CD4-positive, CD25-positive, alpha-beta regulatory T cell (primary cell): ENCODE measurements at regions not wholly inside any gene's neighbourhood (a gene's known extent, or its start where the extent isn't known, plus 50 kb on each side); places are given as distances from the start of the nearest gene placed in this dataset.
"Not testable (repeated sequence)": the region's sequence is repeated elsewhere in the genome, so short reads cannot be mapped to it uniquely, and the experiment has no call there.

ENCODE experiments used
- ATAC-seq, 2 donors: fragments of 150-1000 bp; cut with Tn5 transposase; one replicate each; pipeline ENCODE4 v1.10.0; 2021; ENCODE audit warnings: low read depth in 2 of 2, moderate number of reproducible peaks in 2 of 2, moderate library complexity in 1 of 2
- DNase-seq, 3 donors: peaks; one replicate each; pipeline versions ENCODE4 v3.0.0 to v3.0.0-alpha.2; 2012 to 2022; ENCODE audit warnings: mixed read lengths in 1 of 3
- H3K27ac ChIP-seq: one replicate; pipeline ENCODE4 v1.7.0; 2013; ENCODE audit warnings: mild to moderate bottlenecking, low read length; ENCODE audit not compliant: insufficient read depth, poor library complexity, severe bottlenecking
- H3K27me3 ChIP-seq: one replicate; pipeline ENCODE4 v1.7.0; 2013; ENCODE audit warnings: low read length; ENCODE audit not compliant: control insufficient read depth, insufficient read depth
- H3K36me3 ChIP-seq: one replicate; pipeline ENCODE4 v1.7.0; 2013; ENCODE audit warnings: mild to moderate bottlenecking, low read length, moderate library complexity; ENCODE audit not compliant: control insufficient read depth, insufficient read depth
- H3K4me1 ChIP-seq: 2 replicates; pipeline ENCODE4 v1.7.0; 2013; ENCODE audit warnings: mild to moderate bottlenecking, low read length; ENCODE audit not compliant: insufficient read depth, control insufficient read depth, poor library complexity, severe bottlenecking
- H3K4me3 ChIP-seq: one replicate; pipeline ENCODE4 v1.7.0; 2013; ENCODE audit warnings: low read depth, mild to moderate bottlenecking, low read length, moderate library complexity
- H3K9me3 ChIP-seq, 2 experiments: 1 replicate in 1 of 2; 2 replicates in 1 of 2; pipeline ENCODE4 v1.7.0; 2013; ENCODE audit warnings: low read length in 2 of 2, mild to moderate bottlenecking in 1 of 2, moderate library complexity in 1 of 2; ENCODE audit not compliant: control insufficient read depth in 2 of 2
- H3K27ac Mint-ChIP-seq, 3 donors: one replicate each; pipeline ENCODE4 v1.8.0; 2020 to 2022; ENCODE audit warnings: mild to moderate bottlenecking in 3 of 3, mixed read lengths in 3 of 3, moderate library complexity in 2 of 3
- H3K27me3 Mint-ChIP-seq: one replicate; pipeline ENCODE4 v1.8.0; 2022; ENCODE audit warnings: mild to moderate bottlenecking, mixed read lengths
- H3K36me3 Mint-ChIP-seq: one replicate; pipeline ENCODE4 v1.8.0; 2020; ENCODE audit warnings: mixed read lengths
- H3K4me1 Mint-ChIP-seq, 4 donors: one replicate each; pipeline ENCODE4 v1.8.0; 2020 to 2022; ENCODE audit warnings: mixed read lengths in 4 of 4, mild to moderate bottlenecking in 1 of 4
- H3K4me3 Mint-ChIP-seq, 4 donors: one replicate each; pipeline ENCODE4 v1.8.0; 2020 to 2022; ENCODE audit warnings: mild to moderate bottlenecking in 4 of 4, mixed read lengths in 4 of 4, moderate library complexity in 3 of 4
- H3K9me3 Mint-ChIP-seq, 7 donors: one replicate each; pipeline ENCODE4 v1.8.0; 2020 to 2022; ENCODE audit warnings: mixed read lengths in 7 of 7, mild to moderate bottlenecking in 3 of 7, moderate library complexity in 2 of 7

DNA sequence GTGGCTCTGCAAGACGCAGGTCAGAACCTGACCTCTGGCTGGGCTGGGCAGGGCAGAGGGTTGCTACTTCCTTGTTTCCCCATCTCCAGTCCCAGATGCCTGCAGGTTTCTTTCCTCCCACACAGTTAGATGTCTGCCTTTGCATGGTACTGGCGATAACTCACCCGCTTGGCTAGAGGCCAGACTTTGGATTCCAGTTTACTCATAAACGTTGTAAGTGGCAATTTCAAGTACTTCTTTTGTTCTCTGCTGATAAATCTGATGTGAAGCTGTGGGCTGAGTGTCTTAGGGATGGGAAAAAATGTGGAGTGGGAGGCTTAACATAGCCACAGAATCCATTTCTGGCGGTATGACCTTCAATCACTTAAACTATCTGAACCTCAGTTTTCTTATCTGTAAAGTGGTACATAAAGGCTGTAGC lies 194.2 kb downstream of the EBLN2 start:
- no peaks in the 10 kb centered on the region for H3K36me3 ChIP-seq
- Mint-ChIP-seq H3K4me1 (no peaks in the 10 kb centered on the region), H3K4me3 (no peak overlapping the region), H3K27me3 (peaks cover 18% of the 10 kb centered on the region), H3K27ac (no peak overlapping the region), H3K36me3 (no peaks in the 10 kb centered on the region), H3K9me3 (peaks cover 0 to 5% (median 0%) of the 10 kb centered on the region in 7 donors)
- H3K4me1 ChIP-seq = no peaks in the 10 kb centered on the region
- no peak overlapping the region for H3K4me3 ChIP-seq
- H3K27me3 ChIP-seq = no peaks in the 10 kb centered on the region
- H3K9me3 ChIP-seq = no peaks in the 10 kb centered on the region
- ATAC-seq = no peak
- no peak for DNase-seq
- H3K27ac ChIP-seq = no peak overlapping the region

DNA sequence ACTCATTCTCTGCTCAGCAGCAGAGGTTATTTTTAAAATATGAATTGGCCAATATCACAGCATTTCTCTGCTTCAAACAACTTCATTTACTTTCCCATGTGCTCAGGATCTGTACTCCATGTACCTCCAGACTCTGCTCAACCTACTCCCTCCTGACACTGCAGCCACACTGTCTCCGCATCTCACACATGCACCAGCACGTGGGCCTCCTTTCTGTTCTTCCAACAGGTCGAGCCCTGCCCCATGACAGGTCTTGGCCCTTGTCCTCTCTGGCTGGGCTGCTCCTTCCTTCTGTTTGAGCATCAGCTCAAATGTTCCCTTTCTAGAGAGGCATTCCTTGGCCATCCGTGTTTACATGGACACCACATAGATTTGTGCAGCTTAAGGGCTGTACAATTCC lies 195.7 kb downstream of the EBLN2 start:
- Mint-ChIP-seq H3K9me3 (peaks cover 0 to 5% (median 0%) of the 10 kb centered on the region in 7 donors), H3K27me3 (peaks cover 18% of the 10 kb centered on the region), H3K36me3 (no peaks in the 10 kb centered on the region), H3K4me3 (no peak overlapping the region), H3K27ac (no peak overlapping the region), H3K4me1 (no peaks in the 10 kb centered on the region)
- Histone ChIP-seq H3K4me1 (no peaks in the 10 kb centered on the region), H3K27ac (no peak overlapping the region), H3K9me3 (no peaks in the 10 kb centered on the region), H3K36me3 (no peaks in the 10 kb centered on the region), H3K27me3 (no peaks in the 10 kb centered on the region), H3K4me3 (no peak overlapping the region)
- no peak for DNase-seq
- ATAC-seq = no peak

DNA sequence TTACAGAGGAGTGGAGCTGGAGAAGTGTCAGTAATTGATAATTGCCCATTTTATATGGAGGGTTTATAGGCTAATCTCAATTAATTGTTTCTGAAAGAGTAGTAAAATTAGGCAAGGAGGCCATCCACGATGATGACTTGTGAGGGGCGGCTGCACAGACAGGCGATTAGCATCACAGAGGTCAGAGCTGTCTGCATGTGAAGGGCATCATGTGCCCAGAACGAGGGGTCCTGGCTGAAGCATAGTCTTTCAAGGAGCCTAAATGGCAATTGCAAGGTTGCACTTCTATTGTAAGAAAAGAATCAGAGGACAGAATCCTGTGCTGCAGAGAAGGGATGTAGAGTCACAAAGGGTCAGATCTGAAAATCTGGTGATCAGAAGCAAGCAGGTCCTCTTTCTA lies 196.6 kb downstream of the EBLN2 start:
- Histone ChIP-seq H3K27ac (no peak overlapping the region), H3K4me1 (no peaks in the 10 kb centered on the region), H3K4me3 (no peak overlapping the region), H3K27me3 (no peaks in the 10 kb centered on the region), H3K9me3 (no peaks in the 10 kb centered on the region), H3K36me3 (no peaks in the 10 kb centered on the region)
- Mint-ChIP-seq H3K27ac (no peak overlapping the region), H3K27me3 (peaks cover 16% of the 10 kb centered on the region), H3K9me3 (peaks cover 0 to 3% (median 0%) of the 10 kb centered on the region in 7 donors), H3K36me3 (no peaks in the 10 kb centered on the region), H3K4me3 (no peak overlapping the region), H3K4me1 (no peaks in the 10 kb centered on the region)
- ATAC-seq = no peak
- DNase-seq = no peak

DNA sequence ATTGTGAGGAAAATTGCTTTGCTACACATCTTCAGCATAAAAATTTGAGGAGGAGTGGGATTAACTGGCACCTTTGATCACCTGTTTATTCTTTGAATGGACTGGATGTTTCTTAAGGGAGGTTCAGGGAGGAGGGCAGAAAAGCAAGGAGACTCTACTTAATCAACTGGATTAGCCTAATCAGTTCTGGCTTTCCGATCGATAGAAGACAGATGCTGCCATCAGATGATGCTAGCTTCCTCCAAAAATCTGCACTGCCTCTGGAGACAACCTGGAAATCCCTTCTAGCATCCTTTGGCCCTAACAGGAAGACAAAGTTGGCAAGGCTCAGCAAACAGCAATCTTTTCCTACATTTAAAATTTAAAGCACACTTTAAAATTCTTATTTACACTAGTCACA lies 197.8 kb downstream of the EBLN2 start:
- no peaks in the 10 kb centered on the region for H3K4me1 Mint-ChIP-seq
- Histone ChIP-seq H3K27ac (no peak overlapping the region), H3K36me3 (no peaks in the 10 kb centered on the region), H3K4me1 (no peaks in the 10 kb centered on the region), H3K4me3 (no peak overlapping the region), H3K9me3 (no peaks in the 10 kb centered on the region), H3K27me3 (no peaks in the 10 kb centered on the region)
- ATAC-seq = no peak
- no peaks in the 10 kb centered on the region for H3K36me3 Mint-ChIP-seq
- peaks cover 0 to 2% (median 0%) of the 10 kb centered on the region in 7 donors for H3K9me3 Mint-ChIP-seq
- no peak for DNase-seq
- H3K27me3 Mint-ChIP-seq = peaks cover 12% of the 10 kb centered on the region
- no peak overlapping the region for H3K4me3 Mint-ChIP-seq
- no peak overlapping the region for H3K27ac Mint-ChIP-seq

DNA sequence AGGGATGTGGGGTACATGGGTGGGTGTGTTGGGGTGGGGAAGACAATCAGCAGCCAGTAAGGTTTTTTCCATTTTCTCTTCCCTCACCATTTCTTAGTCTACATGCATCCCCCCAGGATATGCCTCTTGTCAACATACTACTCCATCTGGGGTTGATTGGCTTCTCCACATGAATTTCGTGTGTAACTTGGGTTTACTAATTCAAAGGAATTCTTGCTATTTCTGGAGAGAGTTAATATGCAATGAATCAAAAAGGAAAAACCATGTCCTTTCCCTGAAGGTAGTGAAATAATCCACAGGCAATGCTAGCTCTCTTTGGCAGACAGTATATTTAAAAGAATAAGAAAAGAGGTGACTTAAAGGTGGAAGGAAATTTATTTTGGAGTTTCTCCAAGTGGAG lies 198.4 kb downstream of the EBLN2 start:
- no peak for DNase-seq

DNA sequence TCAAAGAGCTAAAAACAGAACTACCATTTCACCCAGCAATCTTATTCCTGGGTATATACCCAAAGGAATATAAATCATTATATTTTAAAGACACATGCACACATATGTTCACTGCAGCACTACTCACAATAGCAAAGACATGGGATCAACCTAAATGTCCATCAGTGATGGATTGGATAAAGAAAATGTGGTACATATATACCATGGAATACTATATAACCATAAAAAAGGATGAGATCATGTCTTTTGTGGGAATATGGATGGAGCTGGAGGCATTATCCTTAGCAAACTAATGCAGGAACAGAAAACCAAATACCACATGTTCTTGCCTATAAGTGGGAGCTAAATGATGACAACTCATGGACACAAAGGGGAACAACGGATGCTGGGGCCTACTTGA lies 205.1 kb downstream of the EBLN2 start:
- not testable (repeated sequence) for H3K27ac ChIP-seq, H3K4me3 ChIP-seq, H3K36me3 ChIP-seq, H3K4me1 ChIP-seq, ATAC-seq, H3K9me3 ChIP-seq, DNase-seq, H3K27me3 Mint-ChIP-seq, H3K36me3 Mint-ChIP-seq, H3K4me3 Mint-ChIP-seq, H3K4me1 Mint-ChIP-seq, H3K27ac Mint-ChIP-seq, H3K9me3 Mint-ChIP-seq, H3K27me3 ChIP-seq

More for the DNA sequence above, 198.4 kb downstream of the EBLN2 start:
- no peak overlapping the region for H3K27ac ChIP-seq
- no peaks in the 10 kb centered on the region for H3K36me3 Mint-ChIP-seq
- H3K27ac Mint-ChIP-seq = no peak overlapping the region
- no peak overlapping the region for H3K4me3 ChIP-seq
- peaks cover 0 to 2% (median 0%) of the 10 kb centered on the region in 7 donors for H3K9me3 Mint-ChIP-seq
- no peaks in the 10 kb centered on the region for H3K27me3 ChIP-seq
- no peaks in the 10 kb centered on the region for H3K4me1 ChIP-seq
- H3K9me3 ChIP-seq = no peaks in the 10 kb centered on the region
- H3K4me1 Mint-ChIP-seq = no peaks in the 10 kb centered on the region
- no peak overlapping the region for H3K4me3 Mint-ChIP-seq
- peaks cover 12% of the 10 kb centered on the region for H3K27me3 Mint-ChIP-seq
- H3K36me3 ChIP-seq = no peaks in the 10 kb centered on the region
- no peak for ATAC-seq

DNA sequence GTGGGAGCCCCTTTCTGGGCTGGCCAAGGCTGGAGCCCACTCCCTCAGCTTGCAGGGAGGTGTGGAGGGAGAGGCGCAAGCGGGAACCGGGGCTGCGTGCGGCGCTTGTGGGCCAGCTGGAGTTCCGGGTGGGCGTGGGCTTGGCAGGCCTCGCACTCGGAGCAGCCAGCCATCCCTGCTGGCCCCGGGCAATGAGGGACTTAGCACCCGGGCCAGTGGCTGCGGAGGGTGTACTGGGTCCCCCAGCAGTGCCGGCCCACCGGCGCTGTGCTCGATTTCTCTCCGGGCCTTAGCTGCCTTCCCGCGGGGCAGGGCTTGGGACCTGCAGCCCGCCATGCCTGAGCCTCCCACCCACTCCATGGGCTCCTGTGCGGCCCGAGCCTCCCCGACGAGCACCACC lies 207.7 kb downstream of the EBLN2 start:
- H3K36me3 Mint-ChIP-seq, H3K27ac ChIP-seq, H3K4me3 ChIP-seq, H3K27me3 ChIP-seq, ATAC-seq, DNase-seq, H3K9me3 Mint-ChIP-seq, H3K9me3 ChIP-seq, H3K27ac Mint-ChIP-seq, H3K4me1 ChIP-seq, H3K4me3 Mint-ChIP-seq, H3K4me1 Mint-ChIP-seq, H3K36me3 ChIP-seq, H3K27me3 Mint-ChIP-seq: not testable (repeated sequence)

DNA sequence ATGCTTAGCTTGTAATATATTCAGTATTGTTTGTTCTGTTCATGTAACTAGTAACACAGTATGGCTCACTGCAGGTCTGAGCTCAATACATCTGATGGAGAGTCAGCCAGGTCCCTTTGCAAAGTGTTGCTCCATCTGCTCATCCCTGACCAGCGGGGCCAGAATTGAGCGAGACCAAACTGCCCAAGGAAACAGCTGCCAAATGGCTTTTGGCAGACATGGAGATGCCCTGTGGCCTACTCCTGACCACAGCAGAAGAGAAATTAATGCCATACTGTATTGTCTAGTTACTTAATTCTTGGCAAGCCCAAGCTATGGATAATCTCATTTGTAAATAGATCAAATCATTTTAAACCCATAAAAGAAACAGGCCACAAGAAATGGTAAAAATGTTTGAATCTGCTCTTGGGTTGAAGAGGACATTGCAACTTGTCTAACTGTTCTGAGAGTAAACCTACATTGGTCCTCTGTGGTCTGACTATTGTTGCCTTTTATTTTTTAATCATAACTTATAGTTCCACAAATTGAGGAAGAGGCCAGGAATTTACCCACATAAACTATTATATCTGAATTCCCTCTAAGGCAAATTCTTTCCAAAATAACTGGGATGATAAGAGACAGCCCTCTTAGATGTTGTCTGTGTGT lies 209.5 kb downstream of the EBLN2 start:
- Mint-ChIP-seq H3K36me3 (no peaks in the 10 kb centered on the region), H3K4me3 (no peak overlapping the region), H3K27ac (no peak overlapping the region), H3K9me3 (peaks cover 0 to 7% (median 1%) of the 10 kb centered on the region in 7 donors), H3K27me3 (no peaks in the 10 kb centered on the region), H3K4me1 (no peaks in the 10 kb centered on the region)
- Histone ChIP-seq H3K36me3 (no peaks in the 10 kb centered on the region), H3K27ac (no peak overlapping the region), H3K4me1 (no peaks in the 10 kb centered on the region), H3K4me3 (no peak overlapping the region), H3K27me3 (no peaks in the 10 kb centered on the region), H3K9me3 (no peaks in the 10 kb centered on the region)
- ATAC-seq = no peak
- DNase-seq = no peak
